GM10248 (cell line): ENCODE measurements at regions not wholly inside any gene's neighbourhood (a gene's known extent, or its start where the extent isn't known, plus 50 kb on each side); places are given as distances from the start of the nearest gene placed in this dataset.

Experiments
- CTCF ChIA-PET: fragments of 300-600 bp; sonication (Branson Sonifier 250); formaldehyde crosslinking; extraction: SDS; loops from one replicate; lab custom pipeline; 2021; ENCODE audit warnings: antibody characterized with exemption; lab: Yijun Ruan, JAX
- POLR2A ChIA-PET: fragments of 350-650 bp; sonication (Branson Sonifier 250); formaldehyde crosslinking; extraction: SDS; loops from one replicate; lab custom pipeline; 2020; ENCODE audit warnings: antibody characterized with exemption; lab: Yijun Ruan, JAX
- DNase-seq: peaks from one replicate; pipeline ENCODE4 v3.0.0; 2012; ENCODE audit errors: extremely low spot score
- CTCF ChIP-seq: IDR thresholded peaks from 2 replicates; pipeline ENCODE4 v1.5.1; 2012; ENCODE audit warnings: mild to moderate bottlenecking, low read depth; ENCODE audit errors: extremely low read depth, missing control alignments, control extremely low read depth

- CTCF ChIA-PET, result interaction anchor here (0.5 to 1.4 kb wide), 2 partner anchors 10 to 51 kb away, joined by 3 to 4 read pairs; no protein-coding TSS in a partner anchor
- DNase-seq, result no peak
- POLR2A ChIA-PET, result interaction anchor here (0.6 kb wide), 1 partner anchor 54 kb away, joined by 3 read pairs; no protein-coding TSS in a partner anchor
- no peak for TF ChIP-seq CTCF
These were observed 53.6 kb upstream of the ZNF337 start for GRCh38 chr20:25750220-25750764.

GRCh38 chr20:25749649-25750048 is 53.0 kb upstream of the ZNF337 start:
- no peak for TF ChIP-seq CTCF
- POLR2A ChIA-PET, result no interaction called here
- CTCF ChIA-PET, result interaction anchor here (1.4 kb wide), 1 partner anchor 9 kb away, joined by 4 read pairs; no protein-coding TSS in a partner anchor
- no peak for DNase-seq
